GM19452 (cell line): ENCODE measurements at regions not wholly inside any gene's neighbourhood (a gene's known extent, or its start where the extent isn't known, plus 50 kb on each side); places are given as distances from the start of the nearest gene placed in this dataset.
"Not testable (repeated sequence)": the region's sequence is repeated elsewhere in the genome, so short reads cannot be mapped to it uniquely, and the experiment has no call there.

Experiments
- ATAC-seq: cut with Tn5 transposase; IDR thresholded peaks from one replicate; pipeline ENCODE4 v1.9.1; 2021; ENCODE audit not compliant: unreplicated experiment

- ATAC-seq, result not testable (repeated sequence)
Measured at GRCh38 chr11:67779189-67779875, 104.9 kb upstream of the ALDH3B2 start.

GRCh38 chr11:67776852-67777520 is 102.6 kb upstream of the ALDH3B2 start:
- no peak for ATAC-seq

GRCh38 chr11:67774175-67774574 is 99.8 kb upstream of the ALDH3B2 start:
- not testable (repeated sequence) for ATAC-seq

GRCh38 chr11:67768001-67768730 is 93.7 kb upstream of the ALDH3B2 start:
- not testable (repeated sequence) for ATAC-seq

GRCh38 chr11:67761211-67761610 is 86.8 kb upstream of the ALDH3B2 start:
- not testable (repeated sequence) for ATAC-seq

- not testable (repeated sequence) for ATAC-seq
Measured at GRCh38 chr11:67759321-67759720, 84.9 kb upstream of the ALDH3B2 start.

GRCh38 chr11:67758467-67758866 is 84.0 kb upstream of the ALDH3B2 start:
- not testable (repeated sequence) for ATAC-seq

GRCh38 chr11:67758009-67758408 is 83.6 kb upstream of the ALDH3B2 start:
- ATAC-seq, result not testable (repeated sequence)

- ATAC-seq, result not testable (repeated sequence)
Measured at GRCh38 chr11:67753820-67754219, 79.4 kb upstream of the ALDH3B2 start.

- ATAC-seq, result no peak
Measured at GRCh38 chr11:67745181-67745726, 70.8 kb upstream of the ALDH3B2 start.

- not testable (repeated sequence) for ATAC-seq
Measured at GRCh38 chr11:67744231-67744630, 69.8 kb upstream of the ALDH3B2 start.

- ATAC-seq, result not testable (repeated sequence)
Measured at GRCh38 chr11:67738231-67738630, 63.8 kb upstream of the ALDH3B2 start.

- ATAC-seq, result not testable (repeated sequence)
Measured at GRCh38 chr11:67737562-67738080, 63.2 kb upstream of the ALDH3B2 start.

GRCh38 chr11:67732045-67732787 is 57.8 kb upstream of the ALDH3B2 start:
- no peak for ATAC-seq

- ATAC-seq, result no peak
Measured at GRCh38 chr11:67731583-67731982, 57.2 kb upstream of the ALDH3B2 start.

- ATAC-seq, result not testable (repeated sequence)
Measured at GRCh38 chr11:67728163-67728571, 53.7 kb upstream of the ALDH3B2 start.

GRCh38 chr11:67727066-67728040 is 52.9 kb upstream of the ALDH3B2 start:
- ATAC-seq, result not testable (repeated sequence)
